ENCODE measurements at regions not wholly inside any gene's neighbourhood (a gene's known extent, or its start where the extent isn't known, plus 50 kb on each side); places are given as distances from the start of the nearest gene placed in this dataset.

- TF ChIP-seq, protein P1, sequence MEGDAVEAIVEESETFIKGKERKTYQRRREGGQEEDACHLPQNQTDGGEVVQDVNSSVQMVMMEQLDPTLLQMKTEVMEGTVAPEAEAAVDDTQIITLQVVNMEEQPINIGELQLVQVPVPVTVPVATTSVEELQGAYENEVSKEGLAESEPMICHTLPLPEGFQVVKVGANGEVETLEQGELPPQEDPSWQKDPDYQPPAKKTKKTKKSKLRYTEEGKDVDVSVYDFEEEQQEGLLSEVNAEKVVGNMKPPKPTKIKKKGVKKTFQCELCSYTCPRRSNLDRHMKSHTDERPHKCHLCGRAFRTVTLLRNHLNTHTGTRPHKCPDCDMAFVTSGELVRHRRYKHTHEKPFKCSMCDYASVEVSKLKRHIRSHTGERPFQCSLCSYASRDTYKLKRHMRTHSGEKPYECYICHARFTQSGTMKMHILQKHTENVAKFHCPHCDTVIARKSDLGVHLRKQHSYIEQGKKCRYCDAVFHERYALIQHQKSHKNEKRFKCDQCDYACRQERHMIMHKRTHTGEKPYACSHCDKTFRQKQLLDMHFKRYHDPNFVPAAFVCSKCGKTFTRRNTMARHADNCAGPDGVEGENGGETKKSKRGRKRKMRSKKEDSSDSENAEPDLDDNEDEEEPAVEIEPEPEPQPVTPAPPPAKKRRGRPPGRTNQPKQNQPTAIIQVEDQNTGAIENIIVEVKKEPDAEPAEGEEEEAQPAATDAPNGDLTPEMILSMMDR (conservative IDR thresholded peaks at IDR 0.05; ENCODE audit: low read length), result no peak
- TF ChIP-seq EZH2phosphoT487 (IDR thresholded peaks at IDR 0.05; ENCODE audit: borderline replicate concordance, low read depth, low read length), result no peak
Observed at GRCh38 chr10:113430634-113431397, 122.0 kb upstream of the HABP2 start.
